D721Med (cell line): ENCODE measurements at regions not wholly inside any gene's neighbourhood (a gene's known extent, or its start where the extent isn't known, plus 50 kb on each side); places are given as distances from the start of the nearest gene placed in this dataset.

Source experiments
- DNase-seq: peaks from one replicate; pipeline ENCODE4 v3.0.0; 2011; ENCODE audit warnings: low spot score; ENCODE audit not compliant: insufficient read length
- FAIRE-seq: peaks from 2 replicates; lab custom pipeline; 2011; peaks lifted over from hg19 to GRCh38; lab: Jason Lieb, UNC
- CTCF ChIP-seq: IDR thresholded peaks from 2 replicates; pipeline ENCODE4 v1.5.1; 2012; ENCODE audit warnings: mild to moderate bottlenecking, control low read depth; ENCODE audit not compliant: insufficient read depth; ENCODE audit errors: missing control alignments

GRCh38 chr2:149808556-149808955, 221.0 kb upstream of the MMADHC start:
- DNase-seq = no peak

GRCh38 chr2:149806651-149807050, 219.1 kb upstream of the MMADHC start:
- FAIRE-seq = no peak
- no peak for DNase-seq
- no peak for TF ChIP-seq CTCF

More at GRCh38 chr2:149808556-149808955, 221.0 kb upstream of the MMADHC start:
- no peak for TF ChIP-seq CTCF
- no peak for FAIRE-seq

- FAIRE-seq (no peak), DNase-seq (no peak)
- TF ChIP-seq CTCF = no peak
Measured at GRCh38 chr2:149800624-149801542, 213.3 kb upstream of the MMADHC start.

- TF ChIP-seq CTCF = peak; percentile 66
- peak; percentile 75 for FAIRE-seq
- no peak for DNase-seq
Measured at GRCh38 chr2:149799013-149799705, 211.6 kb upstream of the MMADHC start.

- FAIRE-seq (no peak), DNase-seq (no peak)
- no peak for TF ChIP-seq CTCF
Measured at GRCh38 chr2:149797030-149797429, 209.5 kb upstream of the MMADHC start.

GRCh38 chr2:149789549-149789948, 202.0 kb upstream of the MMADHC start:
- TF ChIP-seq CTCF = no peak
- FAIRE-seq (peak; percentile 32), DNase-seq (no peak)
